Thyroid gland (tissue), 4 donors: ENCODE measurements at regions not wholly inside any gene's neighbourhood (a gene's known extent, or its start where the extent isn't known, plus 50 kb on each side); places are given as distances from the start of the nearest gene placed in this dataset.

Experiments used
- POLR2A ChIP-seq, 2 donors: fragments of 450-650 bp; IDR thresholded peaks; one replicate each; pipeline ENCODE4 v1.6.1; 2017; ENCODE audit warnings: antibody characterized with exemption in 2 of 2, mild to moderate bottlenecking in 2 of 2, moderate library complexity in 1 of 2
- TF ChIP-seq, protein P1 (sequence below), 6 experiments: fragments of 200-600 bp in 3 of 6; fragments of 450-650 bp in 3 of 6; sonication (generic) in 3 of 6; IDR thresholded peaks; one replicate each; pipeline ENCODE4 v1.5.1; 2016 to 2019; ENCODE audit warnings: antibody characterized with exemption in 6 of 6, mild to moderate bottlenecking in 2 of 6, inconsistent platforms in 1 of 6, moderate library complexity in 1 of 6

DNA sequence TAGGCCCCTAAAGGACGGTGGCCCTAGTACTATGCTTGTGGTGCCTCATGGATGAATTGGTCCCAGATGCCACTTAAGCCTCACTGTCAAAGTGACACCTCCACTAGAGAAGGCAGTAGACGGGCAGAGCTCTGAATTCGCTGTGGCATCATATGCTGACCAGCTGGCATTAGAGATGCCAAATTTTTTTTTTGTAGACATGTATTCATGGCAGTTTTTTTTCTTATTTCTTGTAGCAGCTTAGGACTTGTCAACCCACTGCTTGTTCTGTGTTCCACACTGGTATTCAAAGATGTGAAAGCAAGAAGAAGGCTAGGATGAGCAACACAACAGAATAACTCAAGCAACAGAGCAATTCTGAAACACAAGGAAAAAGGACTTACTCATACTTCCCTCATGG is 212.5 kb downstream of the DLEU7 start:
- no peak for TF ChIP-seq POLR2A (IDR thresholded peaks at IDR 0.05)
- TF ChIP-seq, protein P1, sequence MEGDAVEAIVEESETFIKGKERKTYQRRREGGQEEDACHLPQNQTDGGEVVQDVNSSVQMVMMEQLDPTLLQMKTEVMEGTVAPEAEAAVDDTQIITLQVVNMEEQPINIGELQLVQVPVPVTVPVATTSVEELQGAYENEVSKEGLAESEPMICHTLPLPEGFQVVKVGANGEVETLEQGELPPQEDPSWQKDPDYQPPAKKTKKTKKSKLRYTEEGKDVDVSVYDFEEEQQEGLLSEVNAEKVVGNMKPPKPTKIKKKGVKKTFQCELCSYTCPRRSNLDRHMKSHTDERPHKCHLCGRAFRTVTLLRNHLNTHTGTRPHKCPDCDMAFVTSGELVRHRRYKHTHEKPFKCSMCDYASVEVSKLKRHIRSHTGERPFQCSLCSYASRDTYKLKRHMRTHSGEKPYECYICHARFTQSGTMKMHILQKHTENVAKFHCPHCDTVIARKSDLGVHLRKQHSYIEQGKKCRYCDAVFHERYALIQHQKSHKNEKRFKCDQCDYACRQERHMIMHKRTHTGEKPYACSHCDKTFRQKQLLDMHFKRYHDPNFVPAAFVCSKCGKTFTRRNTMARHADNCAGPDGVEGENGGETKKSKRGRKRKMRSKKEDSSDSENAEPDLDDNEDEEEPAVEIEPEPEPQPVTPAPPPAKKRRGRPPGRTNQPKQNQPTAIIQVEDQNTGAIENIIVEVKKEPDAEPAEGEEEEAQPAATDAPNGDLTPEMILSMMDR (IDR thresholded peaks at IDR 0.05), result no peak
